ENCODE measurements at regions not wholly inside any gene's neighbourhood (a gene's known extent, or its start where the extent isn't known, plus 50 kb on each side); places are given as distances from the start of the nearest gene placed in this dataset.

GRCh38 chr12:114073076-114073475 is 107.0 kb upstream of the RBM19 start:
- no peak for TF ChIP-seq FOXP2 (optimal IDR thresholded peaks at IDR 0.05; ENCODE audit: borderline replicate concordance, extremely low read depth, extremely low read length, insufficient read depth)
- TF ChIP-seq SIN3A (IDR thresholded peaks at IDR 0.05; ENCODE audit: borderline replicate concordance, insufficient read depth, low read length), result no peak
- TF ChIP-seq REST (IDR thresholded peaks at IDR 0.05; ENCODE audit: insufficient read depth in 1 of 2, low read depth in 2 of 2, low read length in 2 of 2), result no peak
- no peak for TF ChIP-seq TAF1 (IDR thresholded peaks at IDR 0.05; ENCODE audit: borderline replicate concordance, insufficient read depth, low read length)
- TF ChIP-seq POLR2AphosphoS5 (IDR thresholded peaks at IDR 0.05; ENCODE audit: low read depth, low read length), result no peak

- TF ChIP-seq FOXP2 (optimal IDR thresholded peaks at IDR 0.05; ENCODE audit: borderline replicate concordance, extremely low read depth, extremely low read length, insufficient read depth), result no peak
- TF ChIP-seq POLR2AphosphoS5 (IDR thresholded peaks at IDR 0.05; ENCODE audit: low read depth, low read length), result no peak
- no peak for TF ChIP-seq REST (IDR thresholded peaks at IDR 0.05; ENCODE audit: insufficient read depth in 1 of 2, low read depth in 2 of 2, low read length in 2 of 2)
- no peak for TF ChIP-seq SIN3A (IDR thresholded peaks at IDR 0.05; ENCODE audit: borderline replicate concordance, insufficient read depth, low read length)
- TF ChIP-seq TAF1 (IDR thresholded peaks at IDR 0.05; ENCODE audit: borderline replicate concordance, insufficient read depth, low read length), result no peak
Measured at GRCh38 chr12:114069507-114069906, 103.4 kb upstream of the RBM19 start.

GRCh38 chr12:114064497-114064896 is 98.4 kb upstream of the RBM19 start:
- TF ChIP-seq POLR2AphosphoS5 (IDR thresholded peaks at IDR 0.05; ENCODE audit: low read depth, low read length) (no peak), REST (IDR thresholded peaks at IDR 0.05; ENCODE audit: insufficient read depth in 1 of 2, low read depth in 2 of 2, low read length in 2 of 2) (no peak), TAF1 (IDR thresholded peaks at IDR 0.05; ENCODE audit: borderline replicate concordance, insufficient read depth, low read length) (no peak), FOXP2 (optimal IDR thresholded peaks at IDR 0.05; ENCODE audit: borderline replicate concordance, extremely low read depth, extremely low read length, insufficient read depth) (no peak), SIN3A (IDR thresholded peaks at IDR 0.05; ENCODE audit: borderline replicate concordance, insufficient read depth, low read length) (no peak)

- TF ChIP-seq TAF1 (IDR thresholded peaks at IDR 0.05; ENCODE audit: borderline replicate concordance, insufficient read depth, low read length), result no peak
- no peak for TF ChIP-seq REST (IDR thresholded peaks at IDR 0.05; ENCODE audit: insufficient read depth in 1 of 2, low read depth in 2 of 2, low read length in 2 of 2)
- TF ChIP-seq SIN3A (IDR thresholded peaks at IDR 0.05; ENCODE audit: borderline replicate concordance, insufficient read depth, low read length), result no peak
- no peak for TF ChIP-seq FOXP2 (optimal IDR thresholded peaks at IDR 0.05; ENCODE audit: borderline replicate concordance, extremely low read depth, extremely low read length, insufficient read depth)
- no peak for TF ChIP-seq POLR2AphosphoS5 (IDR thresholded peaks at IDR 0.05; ENCODE audit: low read depth, low read length)
Measured at GRCh38 chr12:114063435-114063834, 97.3 kb upstream of the RBM19 start.

- TF ChIP-seq TAF1 (IDR thresholded peaks at IDR 0.05; ENCODE audit: borderline replicate concordance, insufficient read depth, low read length) (no peak), REST (IDR thresholded peaks at IDR 0.05; ENCODE audit: insufficient read depth in 1 of 2, low read depth in 2 of 2, low read length in 2 of 2) (no peak), FOXP2 (optimal IDR thresholded peaks at IDR 0.05; ENCODE audit: borderline replicate concordance, extremely low read depth, extremely low read length, insufficient read depth) (no peak), POLR2AphosphoS5 (IDR thresholded peaks at IDR 0.05; ENCODE audit: low read depth, low read length) (no peak), SIN3A (IDR thresholded peaks at IDR 0.05; ENCODE audit: borderline replicate concordance, insufficient read depth, low read length) (no peak)
Measured at GRCh38 chr12:114054982-114055381, 88.9 kb upstream of the RBM19 start.
